ENCODE measurements at regions not wholly inside any gene's neighbourhood (a gene's known extent, or its start where the extent isn't known, plus 50 kb on each side); places are given as distances from the start of the nearest gene placed in this dataset.

- no peaks in the 10 kb centered on the region for H3K27me3 ChIP-seq (ENCODE audit: insufficient read depth, insufficient read length)
- H3K9ac ChIP-seq (ENCODE audit: insufficient read length, low read depth): no peak overlapping the region
- no peaks in the 10 kb centered on the region for H3K4me1 ChIP-seq (ENCODE audit: insufficient read depth, insufficient read length)
- H3K36me3 ChIP-seq (ENCODE audit: insufficient read depth, insufficient read length, low read length): no peaks in the 10 kb centered on the region
- H3K4me3 ChIP-seq (ENCODE audit: insufficient read length, low read depth): no peak overlapping the region
- no peaks in the 10 kb centered on the region for H3K9me3 ChIP-seq (ENCODE audit: insufficient read depth, low read length)
- no peak for DNase-seq (ENCODE audit: low read depth, low spot score)
- TF ChIP-seq SUZ12 (IDR thresholded peaks at IDR 0.05; ENCODE audit: extremely low read depth, insufficient read depth, insufficient read length) (no peak), YY1 (IDR thresholded peaks at IDR 0.05; ENCODE audit: insufficient read depth, insufficient read length) (no peak), ZNF274 (IDR thresholded peaks at IDR 0.05; ENCODE audit: low read depth, low read length) (no peak)
Observed at GRCh38 chr18:23387265-23387664, 65.8 kb upstream of the RIOK3 start.

DNA sequence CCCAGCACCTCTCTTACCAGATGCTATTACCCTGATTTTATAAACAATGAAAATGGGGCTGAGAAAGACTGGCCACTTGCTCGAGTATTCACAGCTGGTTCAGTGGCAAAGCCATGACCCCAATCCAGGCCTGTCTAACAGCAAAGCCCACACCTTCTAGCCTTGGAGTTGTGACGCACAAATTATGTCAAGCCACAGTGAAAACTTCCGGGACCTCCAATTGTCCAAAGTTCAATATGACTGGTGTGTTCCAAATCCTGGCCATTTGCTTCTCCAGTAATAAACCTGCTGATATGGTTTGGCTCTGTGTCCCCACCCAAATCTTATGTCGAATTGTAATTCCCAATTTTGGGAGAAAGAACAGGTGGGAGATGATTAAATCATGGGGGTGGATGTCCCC is 64.7 kb upstream of the RIOK3 start:
- H3K4me1 ChIP-seq (ENCODE audit: insufficient read depth, insufficient read length): no peaks in the 10 kb centered on the region
- H3K9ac ChIP-seq (ENCODE audit: insufficient read length, low read depth): no peak overlapping the region
- H3K27me3 ChIP-seq (ENCODE audit: insufficient read depth, insufficient read length): no peaks in the 10 kb centered on the region
- H3K9me3 ChIP-seq (ENCODE audit: insufficient read depth, low read length): no peaks in the 10 kb centered on the region
- H3K36me3 ChIP-seq (ENCODE audit: insufficient read depth, insufficient read length, low read length): no peaks in the 10 kb centered on the region
- TF ChIP-seq YY1 (IDR thresholded peaks at IDR 0.05; ENCODE audit: insufficient read depth, insufficient read length): no peak
- TF ChIP-seq ZNF274 (IDR thresholded peaks at IDR 0.05; ENCODE audit: low read depth, low read length): no peak
- H3K4me3 ChIP-seq (ENCODE audit: insufficient read length, low read depth): no peak overlapping the region
- no peak for DNase-seq (ENCODE audit: low read depth, low spot score)

- TF ChIP-seq YY1 (IDR thresholded peaks at IDR 0.05; ENCODE audit: insufficient read depth, insufficient read length) (no peak), ZNF274 (IDR thresholded peaks at IDR 0.05; ENCODE audit: low read depth, low read length) (no peak), SUZ12 (IDR thresholded peaks at IDR 0.05; ENCODE audit: extremely low read depth, insufficient read depth, insufficient read length) (no peak)
- Histone ChIP-seq H3K36me3 (ENCODE audit: insufficient read depth, insufficient read length, low read length) (peaks cover 4% of the 10 kb centered on the region), H3K4me1 (ENCODE audit: insufficient read depth, insufficient read length) (no peaks in the 10 kb centered on the region), H3K9me3 (ENCODE audit: insufficient read depth, low read length) (no peaks in the 10 kb centered on the region), H3K4me3 (ENCODE audit: insufficient read length, low read depth) (no peak overlapping the region), H3K9ac (ENCODE audit: insufficient read length, low read depth) (no peak overlapping the region), H3K27me3 (ENCODE audit: insufficient read depth, insufficient read length) (no peaks in the 10 kb centered on the region)
- DNase-seq (ENCODE audit: low read depth, low spot score): no peak
Observed at GRCh38 chr18:23391156-23391555, 61.9 kb upstream of the RIOK3 start.

GRCh38 chr18:23397907-23398306 is 55.2 kb upstream of the RIOK3 start:
- no peaks in the 10 kb centered on the region for H3K9me3 ChIP-seq (ENCODE audit: insufficient read depth, low read length)
- H3K4me3 ChIP-seq (ENCODE audit: insufficient read length, low read depth): no peak overlapping the region
- H3K4me1 ChIP-seq (ENCODE audit: insufficient read depth, insufficient read length): peaks cover 3% of the 10 kb centered on the region
- no peaks in the 10 kb centered on the region for H3K27me3 ChIP-seq (ENCODE audit: insufficient read depth, insufficient read length)
- H3K36me3 ChIP-seq (ENCODE audit: insufficient read depth, insufficient read length, low read length): peaks cover 4% of the 10 kb centered on the region
- no peak overlapping the region for H3K9ac ChIP-seq (ENCODE audit: insufficient read length, low read depth)
- DNase-seq (ENCODE audit: low read depth, low spot score): no peak
- no peak for TF ChIP-seq SUZ12 (IDR thresholded peaks at IDR 0.05; ENCODE audit: extremely low read depth, insufficient read depth, insufficient read length)
- no peak for TF ChIP-seq ZNF274 (IDR thresholded peaks at IDR 0.05; ENCODE audit: low read depth, low read length)
- TF ChIP-seq YY1 (IDR thresholded peaks at IDR 0.05; ENCODE audit: insufficient read depth, insufficient read length): no peak

DNA sequence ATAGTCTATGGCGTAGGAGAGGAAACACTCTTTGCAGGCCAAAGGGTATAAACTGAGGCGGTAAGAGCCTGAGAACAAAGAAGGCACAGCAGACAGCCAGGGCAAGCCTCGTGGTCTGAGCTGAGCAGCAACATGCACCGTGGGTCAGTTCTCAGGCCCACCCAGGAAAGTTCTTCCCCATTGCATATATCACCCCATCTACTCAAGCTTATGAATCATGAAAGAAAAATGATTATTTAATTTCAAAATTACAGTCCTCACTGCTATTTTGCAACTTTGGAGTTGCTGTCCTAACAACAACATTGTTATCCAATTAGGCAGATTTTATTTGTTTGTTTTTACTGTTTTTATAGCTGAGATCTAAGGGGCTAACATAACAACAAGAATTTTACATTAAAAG is 54.7 kb upstream of the RIOK3 start:
- H3K36me3 ChIP-seq (ENCODE audit: insufficient read depth, insufficient read length, low read length): peaks cover 4% of the 10 kb centered on the region
- H3K27me3 ChIP-seq (ENCODE audit: insufficient read depth, insufficient read length): no peaks in the 10 kb centered on the region
- no peak overlapping the region for H3K4me3 ChIP-seq (ENCODE audit: insufficient read length, low read depth)
- peaks cover 3% of the 10 kb centered on the region for H3K4me1 ChIP-seq (ENCODE audit: insufficient read depth, insufficient read length)
- H3K9ac ChIP-seq (ENCODE audit: insufficient read length, low read depth): no peak overlapping the region
- DNase-seq (ENCODE audit: low read depth, low spot score): no peak
- no peak for TF ChIP-seq SUZ12 (IDR thresholded peaks at IDR 0.05; ENCODE audit: extremely low read depth, insufficient read depth, insufficient read length)
- TF ChIP-seq ZNF274 (IDR thresholded peaks at IDR 0.05; ENCODE audit: low read depth, low read length): no peak
- no peak for TF ChIP-seq YY1 (IDR thresholded peaks at IDR 0.05; ENCODE audit: insufficient read depth, insufficient read length)
- no peaks in the 10 kb centered on the region for H3K9me3 ChIP-seq (ENCODE audit: insufficient read depth, low read length)

DNA sequence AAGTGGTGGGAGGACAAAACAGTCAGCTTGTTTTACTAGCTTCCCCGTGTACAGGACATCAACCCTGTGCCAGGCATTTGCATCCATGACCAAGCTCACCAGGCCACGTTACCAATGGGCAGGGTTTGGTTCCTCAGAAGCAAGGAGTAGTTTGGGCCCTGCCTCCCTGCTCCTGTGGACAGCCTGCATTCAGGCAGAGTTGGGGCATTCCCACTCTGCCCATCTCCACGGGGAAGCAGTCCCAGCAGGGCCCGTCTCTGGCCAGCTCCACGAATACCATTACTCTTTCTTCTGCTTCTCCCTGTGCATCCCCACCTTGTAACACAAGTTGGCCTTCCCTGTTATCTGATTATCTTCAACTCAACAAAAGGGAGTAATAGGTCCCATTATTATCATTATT is 54.0 kb upstream of the RIOK3 start:
- H3K4me1 ChIP-seq (ENCODE audit: insufficient read depth, insufficient read length): peaks cover 3% of the 10 kb centered on the region
- no peak overlapping the region for H3K9ac ChIP-seq (ENCODE audit: insufficient read length, low read depth)
- H3K27me3 ChIP-seq (ENCODE audit: insufficient read depth, insufficient read length): no peaks in the 10 kb centered on the region
- no peak for DNase-seq (ENCODE audit: low read depth, low spot score)
- no peak for TF ChIP-seq ZNF274 (IDR thresholded peaks at IDR 0.05; ENCODE audit: low read depth, low read length)
- TF ChIP-seq YY1 (IDR thresholded peaks at IDR 0.05; ENCODE audit: insufficient read depth, insufficient read length): no peak
- TF ChIP-seq SUZ12 (IDR thresholded peaks at IDR 0.05; ENCODE audit: extremely low read depth, insufficient read depth, insufficient read length): no peak
- peaks cover 4% of the 10 kb centered on the region for H3K36me3 ChIP-seq (ENCODE audit: insufficient read depth, insufficient read length, low read length)
- no peak overlapping the region for H3K4me3 ChIP-seq (ENCODE audit: insufficient read length, low read depth)
- no peaks in the 10 kb centered on the region for H3K9me3 ChIP-seq (ENCODE audit: insufficient read depth, low read length)

GRCh38 chr18:23400918-23401317 is 52.2 kb upstream of the RIOK3 start:
- peaks cover 3% of the 10 kb centered on the region for H3K4me1 ChIP-seq (ENCODE audit: insufficient read depth, insufficient read length)

More at GRCh38 chr18:23400918-23401317, 52.2 kb upstream of the RIOK3 start:
- no peak overlapping the region for H3K9ac ChIP-seq (ENCODE audit: insufficient read length, low read depth)
- no peaks in the 10 kb centered on the region for H3K9me3 ChIP-seq (ENCODE audit: insufficient read depth, low read length)
- DNase-seq (ENCODE audit: low read depth, low spot score): no peak
- H3K27me3 ChIP-seq (ENCODE audit: insufficient read depth, insufficient read length): no peaks in the 10 kb centered on the region
- no peaks in the 10 kb centered on the region for H3K36me3 ChIP-seq (ENCODE audit: insufficient read depth, insufficient read length, low read length)
- TF ChIP-seq YY1 (IDR thresholded peaks at IDR 0.05; ENCODE audit: insufficient read depth, insufficient read length): no peak
- no peak for TF ChIP-seq ZNF274 (IDR thresholded peaks at IDR 0.05; ENCODE audit: low read depth, low read length)
- no peak overlapping the region for H3K4me3 ChIP-seq (ENCODE audit: insufficient read length, low read depth)

Data from NT2/D1 (cell line).